ENCODE measurements at regions not wholly inside any gene's neighbourhood (a gene's known extent, or its start where the extent isn't known, plus 50 kb on each side); places are given as distances from the start of the nearest gene placed in this dataset.
"Not testable (repeated sequence)": the region's sequence is repeated elsewhere in the genome, so short reads cannot be mapped to it uniquely, and the experiment has no call there.

GRCh38 chr2:107745100-107745499 is 81.6 kb upstream of the RGPD4 start (continued):
- TF ChIP-seq NFATC4 (CRISPR knock-in tag; IDR thresholded peaks at IDR 0.05): no peak

- DNase-seq (ENCODE audit: low spot score); H3K27ac Mint-ChIP-seq; H3K36me3 Mint-ChIP-seq; POLR2A ChIA-PET; H3K27me3 Mint-ChIP-seq (ENCODE audit: low read depth); H3K4me3 Mint-ChIP-seq; H3K4me1 Mint-ChIP-seq; CTCF ChIA-PET; H3K9me3 Mint-ChIP-seq; ATAC-seq: not testable (repeated sequence)
Observed at GRCh38 chr2:107746552-107747198, 80.0 kb upstream of the RGPD4 start.

GRCh38 chr2:107747199-107747963 is 79.3 kb upstream of the RGPD4 start:
- H3K9me3 Mint-ChIP-seq, CTCF ChIA-PET: not testable (repeated sequence)

GRCh38 chr2:107747964-107748583 is 78.6 kb upstream of the RGPD4 start:
- no peak for ATAC-seq
- DNase-seq (ENCODE audit: low spot score): no peak
- ChIA-PET POLR2A (no interaction called here), CTCF (no interaction called here)
- Mint-ChIP-seq H3K4me3 (no peak overlapping the region), H3K9me3 (peaks cover 8% of the 10 kb centered on the region; the same call in 1 of the 2 replicates), H3K27ac (no peak overlapping the region), H3K36me3 (no peaks in the 10 kb centered on the region), H3K4me1 (peaks cover 6% of the 10 kb centered on the region), H3K27me3 (ENCODE audit: low read depth) (no peaks in the 10 kb centered on the region)
- TF ChIP-seq GRHL2 (CRISPR knock-in tag; IDR thresholded peaks at IDR 0.05; ENCODE audit: insufficient replicate concordance, severe bottlenecking) (no peak), ZNF317 (CRISPR knock-in tag; IDR thresholded peaks at IDR 0.05; ENCODE audit: borderline replicate concordance, low read depth) (no peak), GTF2I (CRISPR knock-in tag; conservative IDR thresholded peaks at IDR 0.05) (no peak), MLX (CRISPR knock-in tag; IDR thresholded peaks at IDR 0.05) (no peak), ZNF425 (CRISPR knock-in tag; conservative IDR thresholded peaks at IDR 0.05) (no peak)

More at GRCh38 chr2:107747199-107747963, 79.3 kb upstream of the RGPD4 start:
- H3K4me3 Mint-ChIP-seq; ATAC-seq; H3K27me3 Mint-ChIP-seq (ENCODE audit: low read depth); DNase-seq (ENCODE audit: low spot score); POLR2A ChIA-PET; H3K36me3 Mint-ChIP-seq; H3K4me1 Mint-ChIP-seq; H3K27ac Mint-ChIP-seq: not testable (repeated sequence)

GRCh38 chr2:107751936-107752335 is 74.8 kb upstream of the RGPD4 start:
- Mint-ChIP-seq H3K4me3 (no peak overlapping the region), H3K36me3 (0 out of 2 replicates have a peak, but pooled peaks cover 3% of the 10 kb centered on the region), H3K4me1 (no peaks in the 10 kb centered on the region), H3K27ac (no peak overlapping the region), H3K9me3 (peaks cover 19% of the 10 kb centered on the region), H3K27me3 (ENCODE audit: low read depth) (no peaks in the 10 kb centered on the region)
- POLR2A ChIA-PET: no interaction called here
- DNase-seq (ENCODE audit: low spot score) (no peak), ATAC-seq (no peak)
- CTCF ChIA-PET: no interaction called here
- TF ChIP-seq ATF3 (CRISPR knock-in tag; conservative IDR thresholded peaks at IDR 0.05): no peak
- TF ChIP-seq USF1 (CRISPR knock-in tag; IDR thresholded peaks at IDR 0.05): no peak
- no peak for TF ChIP-seq HMGA2 (CRISPR knock-in tag; IDR thresholded peaks at IDR 0.05)
- no peak for TF ChIP-seq E2F5 (CRISPR knock-in tag; IDR thresholded peaks at IDR 0.05)
- TF ChIP-seq STAT6 (CRISPR knock-in tag; conservative IDR thresholded peaks at IDR 0.05; ENCODE audit: low read depth): no peak
- TF ChIP-seq GTF2I (CRISPR knock-in tag; conservative IDR thresholded peaks at IDR 0.05): no peak
- no peak for TF ChIP-seq E2F1 (CRISPR knock-in tag; IDR thresholded peaks at IDR 0.05)
- no peak for TF ChIP-seq GABPB1 (CRISPR knock-in tag; IDR thresholded peaks at IDR 0.05)
- TF ChIP-seq ZNF671 (CRISPR knock-in tag; IDR thresholded peaks at IDR 0.05): no peak
- no peak for TF ChIP-seq SMAD4 (CRISPR knock-in tag; IDR thresholded peaks at IDR 0.05)
